ENCODE measurements at regions not wholly inside any gene's neighbourhood (a gene's known extent, or its start where the extent isn't known, plus 50 kb on each side); places are given as distances from the start of the nearest gene placed in this dataset.

DNA sequence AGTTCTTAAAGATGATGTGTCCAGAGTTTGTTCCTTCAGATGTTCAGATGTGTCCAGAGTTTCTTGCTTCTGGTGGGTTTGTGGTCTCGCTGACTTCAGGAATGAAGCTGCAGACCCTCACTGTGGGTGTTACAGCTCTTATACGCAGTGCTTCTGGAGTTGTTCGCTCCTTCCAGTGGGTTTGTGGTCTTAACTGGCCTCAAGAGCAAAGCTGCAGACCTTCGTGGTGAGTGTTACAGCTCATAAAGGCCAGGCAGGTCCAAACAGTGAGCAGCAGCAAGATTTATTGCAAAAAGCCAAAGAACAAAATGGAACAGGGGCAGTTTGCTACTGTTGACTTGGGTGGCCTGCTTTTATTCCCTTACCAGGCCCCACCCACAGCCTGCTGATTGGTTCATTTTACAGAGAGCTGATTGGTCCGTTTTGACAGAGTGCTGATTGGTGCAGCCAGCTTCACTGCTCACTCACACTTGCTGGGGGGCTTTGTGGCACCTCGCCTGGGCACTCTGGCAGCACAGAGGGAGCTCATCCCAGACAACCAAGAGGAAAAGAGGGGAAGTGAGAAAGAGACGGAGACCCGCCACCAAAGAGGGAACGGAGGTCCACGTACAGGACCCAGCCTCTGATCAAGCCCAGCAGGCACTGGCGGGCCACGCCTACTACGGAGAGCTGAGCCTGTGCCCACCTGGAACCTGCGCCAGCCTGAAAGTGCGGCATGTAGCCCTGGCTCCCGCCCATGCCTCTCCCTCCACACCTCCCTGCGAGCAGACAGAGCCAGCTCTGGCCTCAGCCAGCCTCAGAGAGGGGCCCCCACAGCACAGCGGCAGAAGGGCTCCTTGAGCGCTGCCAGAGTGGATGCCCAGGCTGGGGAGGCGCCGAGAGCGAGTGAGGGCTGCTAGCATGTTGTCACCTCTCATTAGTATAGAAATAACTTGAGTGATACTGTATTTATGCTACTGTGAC lies 55.8 kb upstream of the SEMA3C start:
- DNase-seq (no peak), ATAC-seq (ENCODE audit: low read depth) (no peak)
- WGBS (ENCODE audit: insufficient coverage) = 84% methylated on average over 14 of the region's 22 CpGs
- Mint-ChIP-seq H3K27me3 (no peaks in the 10 kb centered on the region), H3K4me1 (no peaks in the 10 kb centered on the region), H3K4me3 (no peak overlapping the region), H3K27ac (no peak overlapping the region), H3K9me3 (ENCODE audit: insufficient read depth) (peaks cover 3% of the 10 kb centered on the region)
- Histone ChIP-seq H3K36me3 (replicated peaks in 1 of 2; ENCODE audit: control extremely low read depth in 1 of 2, control insufficient read depth in 1 of 2, extremely low read depth in 1 of 2, insufficient read depth in 2 of 2, low read length in 1 of 2) (no peaks in the 10 kb centered on the region), H3K27ac (ENCODE audit: low read length in 2 of 2) (no peak overlapping the region), H3K4me1 (ENCODE audit: control insufficient read depth in 2 of 2, insufficient read depth in 2 of 2, low read length in 2 of 2) (no peaks in the 10 kb centered on the region), H4K20me1 (ENCODE audit: control insufficient read depth, insufficient read depth, low read length, poor library complexity, severe bottlenecking) (no peaks in the 10 kb centered on the region), H3K9me3 (ENCODE audit: control extremely low read depth in 1 of 3, control insufficient read depth in 2 of 3, insufficient read depth in 1 of 3, low read length in 2 of 3) (peaks cover 0 to 16% (median 0%) of the 10 kb centered on the region in 3 donors), H3K9ac (ENCODE audit: low read length) (no peak overlapping the region), H3K4me2 (replicated peaks; ENCODE audit: low read depth, low read length, poor library complexity, severe bottlenecking) (no peak overlapping the region), H2AFZ (ENCODE audit: insufficient read depth, low read depth, low read length, poor library complexity, severe bottlenecking) (no peak overlapping the region), H3K27me3 (replicated peaks in 1 of 4; ENCODE audit: control extremely low read depth in 1 of 4, control insufficient read depth in 3 of 4, insufficient read depth in 4 of 4, low read length in 3 of 4) (no peaks in the 10 kb centered on the region), H3K4me3 (ENCODE audit: control extremely low read depth in 1 of 5, extremely low read depth in 1 of 5, insufficient read depth in 1 of 5, low read depth in 2 of 5, low read length in 4 of 5) (no peak overlapping the region), H3K79me2 (ENCODE audit: control insufficient read depth, insufficient read depth, low read length) (no peaks in the 10 kb centered on the region)
- CTCF ChIA-PET = no interaction called here
- no peak for TF ChIP-seq CTCF (IDR thresholded peaks at IDR 0.05)
- TF ChIP-seq EZH2 (IDR thresholded peaks at IDR 0.05; ENCODE audit: borderline replicate concordance, insufficient read depth, low read depth, low read length, poor library complexity, severe bottlenecking) = no peak
- POLR2A ChIA-PET = no interaction called here
- intact Hi-C loops (cut with micrococcal nuclease) = no loop called here

GRCh38 chr7:80971225-80971624 lies 52.4 kb upstream of the SEMA3C start:
- ChIA-PET CTCF (no interaction called here), POLR2A (no interaction called here)
- no peak overlapping the region for H3K4me3 Mint-ChIP-seq
- Histone ChIP-seq H3K4me3 (ENCODE audit: control extremely low read depth in 1 of 5, extremely low read depth in 1 of 5, insufficient read depth in 1 of 5, low read depth in 2 of 5, low read length in 4 of 5) (no peak overlapping the region), H3K79me2 (ENCODE audit: control insufficient read depth, insufficient read depth, low read length) (no peaks in the 10 kb centered on the region), H3K27me3 (replicated peaks in 1 of 4; ENCODE audit: control extremely low read depth in 1 of 4, control insufficient read depth in 3 of 4, insufficient read depth in 4 of 4, low read length in 3 of 4) (no peaks in the 10 kb centered on the region), H3K4me2 (replicated peaks; ENCODE audit: low read depth, low read length, poor library complexity, severe bottlenecking) (no peak overlapping the region), H3K36me3 (replicated peaks in 1 of 2; ENCODE audit: control extremely low read depth in 1 of 2, control insufficient read depth in 1 of 2, extremely low read depth in 1 of 2, insufficient read depth in 2 of 2, low read length in 1 of 2) (no peaks in the 10 kb centered on the region), H3K27ac (ENCODE audit: low read length in 2 of 2) (no peak overlapping the region), H3K9me3 (ENCODE audit: control extremely low read depth in 1 of 3, control insufficient read depth in 2 of 3, insufficient read depth in 1 of 3, low read length in 2 of 3) (peaks cover 0 to 16% (median 0%) of the 10 kb centered on the region in 3 donors), H4K20me1 (ENCODE audit: control insufficient read depth, insufficient read depth, low read length, poor library complexity, severe bottlenecking) (no peaks in the 10 kb centered on the region), H2AFZ (ENCODE audit: insufficient read depth, low read depth, low read length, poor library complexity, severe bottlenecking) (no peak overlapping the region), H3K9ac (ENCODE audit: low read length) (no peak overlapping the region), H3K4me1 (ENCODE audit: control insufficient read depth in 2 of 2, insufficient read depth in 2 of 2, low read length in 2 of 2) (no peaks in the 10 kb centered on the region)
- TF ChIP-seq CTCF (IDR thresholded peaks at IDR 0.05) (no peak), EZH2 (IDR thresholded peaks at IDR 0.05; ENCODE audit: borderline replicate concordance, insufficient read depth, low read depth, low read length, poor library complexity, severe bottlenecking) (no peak)
- intact Hi-C loops (cut with micrococcal nuclease) = no loop called here
- ATAC-seq (ENCODE audit: low read depth) (no peak), DNase-seq (no peak)
- WGBS (ENCODE audit: insufficient coverage) = 86% methylated on average over 1 of the region's 6 CpGs
- no peaks in the 10 kb centered on the region for H3K4me1 Mint-ChIP-seq
- H3K9me3 Mint-ChIP-seq (ENCODE audit: insufficient read depth) = peaks cover 6% of the 10 kb centered on the region
- no peak overlapping the region for H3K27ac Mint-ChIP-seq
- H3K27me3 Mint-ChIP-seq = no peaks in the 10 kb centered on the region

Data from B cell (primary cell).